ENCODE measurements at regions not wholly inside any gene's neighbourhood (a gene's known extent, or its start where the extent isn't known, plus 50 kb on each side); places are given as distances from the start of the nearest gene placed in this dataset.

GRCh38 chr6:102793752-102794151 lies 1400.2 kb downstream of the GRIK2 start:
- H3K4me2 ChIP-seq, result no peak overlapping the region
- no peaks in the 10 kb centered on the region for H3K79me2 ChIP-seq (ENCODE audit: insufficient read depth, low read depth)
- no peak overlapping the region for H3K27ac ChIP-seq
- H4K20me1 ChIP-seq (ENCODE audit: insufficient read depth), result no peaks in the 10 kb centered on the region
- no peak overlapping the region for H3K4me3 ChIP-seq (IDR thresholded peaks at IDR 0.05; ENCODE audit: insufficient read depth, low read depth, low read length)
- no peak overlapping the region for H2AFZ ChIP-seq (ENCODE audit: low read depth)
- TF ChIP-seq CTCF (conservative IDR thresholded peaks at IDR 0.05; ENCODE audit: low read depth, low read length), result no peak
- H3K27me3 ChIP-seq (ENCODE audit: insufficient read depth, low read depth), result no peaks in the 10 kb centered on the region
- no peaks in the 10 kb centered on the region for H3K4me1 ChIP-seq (ENCODE audit: low read depth, poor library complexity, severe bottlenecking)
- no peaks in the 10 kb centered on the region for H3K36me3 ChIP-seq (ENCODE audit: insufficient read depth)
- no peak overlapping the region for H3K9ac ChIP-seq

GRCh38 chr6:102774326-102774725 lies 1380.8 kb downstream of the GRIK2 start:
- Histone ChIP-seq H2AFZ (ENCODE audit: low read depth) (no peak overlapping the region), H3K79me2 (ENCODE audit: insufficient read depth, low read depth) (no peaks in the 10 kb centered on the region), H3K27ac (no peak overlapping the region), H3K27me3 (ENCODE audit: insufficient read depth, low read depth) (no peaks in the 10 kb centered on the region), H4K20me1 (ENCODE audit: insufficient read depth) (no peaks in the 10 kb centered on the region), H3K36me3 (ENCODE audit: insufficient read depth) (no peaks in the 10 kb centered on the region), H3K4me2 (no peak overlapping the region), H3K4me1 (ENCODE audit: low read depth, poor library complexity, severe bottlenecking) (no peaks in the 10 kb centered on the region), H3K4me3 (IDR thresholded peaks at IDR 0.05; ENCODE audit: insufficient read depth, low read depth, low read length) (no peak overlapping the region), H3K9ac (no peak overlapping the region)
- no peak for TF ChIP-seq CTCF (conservative IDR thresholded peaks at IDR 0.05; ENCODE audit: low read depth, low read length)

GRCh38 chr6:102773636-102774035 lies 1380.1 kb downstream of the GRIK2 start:
- H2AFZ ChIP-seq (ENCODE audit: low read depth), result no peak overlapping the region
- H3K4me1 ChIP-seq (ENCODE audit: low read depth, poor library complexity, severe bottlenecking), result no peaks in the 10 kb centered on the region
- H3K27me3 ChIP-seq (ENCODE audit: insufficient read depth, low read depth), result no peaks in the 10 kb centered on the region
- H3K27ac ChIP-seq, result no peak overlapping the region
- no peak overlapping the region for H3K4me2 ChIP-seq
- no peaks in the 10 kb centered on the region for H3K79me2 ChIP-seq (ENCODE audit: insufficient read depth, low read depth)
- H3K9ac ChIP-seq, result no peak overlapping the region
- no peak for TF ChIP-seq CTCF (conservative IDR thresholded peaks at IDR 0.05; ENCODE audit: low read depth, low read length)
- no peaks in the 10 kb centered on the region for H3K36me3 ChIP-seq (ENCODE audit: insufficient read depth)
- H4K20me1 ChIP-seq (ENCODE audit: insufficient read depth), result no peaks in the 10 kb centered on the region
- H3K4me3 ChIP-seq (IDR thresholded peaks at IDR 0.05; ENCODE audit: insufficient read depth, low read depth, low read length), result no peak overlapping the region

GRCh38 chr6:102766963-102767362 lies 1373.5 kb downstream of the GRIK2 start:
- no peak overlapping the region for H3K4me2 ChIP-seq
- H3K79me2 ChIP-seq (ENCODE audit: insufficient read depth, low read depth), result no peaks in the 10 kb centered on the region
- no peaks in the 10 kb centered on the region for H3K36me3 ChIP-seq (ENCODE audit: insufficient read depth)
- no peaks in the 10 kb centered on the region for H4K20me1 ChIP-seq (ENCODE audit: insufficient read depth)
- no peak overlapping the region for H3K4me3 ChIP-seq (IDR thresholded peaks at IDR 0.05; ENCODE audit: insufficient read depth, low read depth, low read length)
- no peak overlapping the region for H2AFZ ChIP-seq (ENCODE audit: low read depth)
- no peaks in the 10 kb centered on the region for H3K4me1 ChIP-seq (ENCODE audit: low read depth, poor library complexity, severe bottlenecking)
- H3K9ac ChIP-seq, result no peak overlapping the region
- H3K27me3 ChIP-seq (ENCODE audit: insufficient read depth, low read depth), result no peaks in the 10 kb centered on the region
- no peak for TF ChIP-seq CTCF (conservative IDR thresholded peaks at IDR 0.05; ENCODE audit: low read depth, low read length)
- H3K27ac ChIP-seq, result no peak overlapping the region

- Histone ChIP-seq H3K4me2 (no peak overlapping the region), H3K27me3 (ENCODE audit: insufficient read depth, low read depth) (no peaks in the 10 kb centered on the region), H3K4me3 (IDR thresholded peaks at IDR 0.05; ENCODE audit: insufficient read depth, low read depth, low read length) (no peak overlapping the region), H3K27ac (no peak overlapping the region), H3K9ac (no peak overlapping the region), H3K79me2 (ENCODE audit: insufficient read depth, low read depth) (no peaks in the 10 kb centered on the region), H3K4me1 (ENCODE audit: low read depth, poor library complexity, severe bottlenecking) (no peaks in the 10 kb centered on the region), H3K36me3 (ENCODE audit: insufficient read depth) (no peaks in the 10 kb centered on the region), H2AFZ (ENCODE audit: low read depth) (no peak overlapping the region), H4K20me1 (ENCODE audit: insufficient read depth) (no peaks in the 10 kb centered on the region)
- no peak for TF ChIP-seq CTCF (conservative IDR thresholded peaks at IDR 0.05; ENCODE audit: low read depth, low read length)
These were observed 1370.8 kb downstream of the GRIK2 start for GRCh38 chr6:102764317-102764716.
